ENCODE measurements at regions not wholly inside any gene's neighbourhood (a gene's known extent, or its start where the extent isn't known, plus 50 kb on each side); places are given as distances from the start of the nearest gene placed in this dataset.
"Not testable (repeated sequence)": the region's sequence is repeated elsewhere in the genome, so short reads cannot be mapped to it uniquely, and the experiment has no call there.

GRCh38 chr1:185541871-185542301, 192.3 kb upstream of the HMCN1 start:
- no peak overlapping the region for H3K27ac ChIP-seq
- TF ChIP-seq, protein P1, sequence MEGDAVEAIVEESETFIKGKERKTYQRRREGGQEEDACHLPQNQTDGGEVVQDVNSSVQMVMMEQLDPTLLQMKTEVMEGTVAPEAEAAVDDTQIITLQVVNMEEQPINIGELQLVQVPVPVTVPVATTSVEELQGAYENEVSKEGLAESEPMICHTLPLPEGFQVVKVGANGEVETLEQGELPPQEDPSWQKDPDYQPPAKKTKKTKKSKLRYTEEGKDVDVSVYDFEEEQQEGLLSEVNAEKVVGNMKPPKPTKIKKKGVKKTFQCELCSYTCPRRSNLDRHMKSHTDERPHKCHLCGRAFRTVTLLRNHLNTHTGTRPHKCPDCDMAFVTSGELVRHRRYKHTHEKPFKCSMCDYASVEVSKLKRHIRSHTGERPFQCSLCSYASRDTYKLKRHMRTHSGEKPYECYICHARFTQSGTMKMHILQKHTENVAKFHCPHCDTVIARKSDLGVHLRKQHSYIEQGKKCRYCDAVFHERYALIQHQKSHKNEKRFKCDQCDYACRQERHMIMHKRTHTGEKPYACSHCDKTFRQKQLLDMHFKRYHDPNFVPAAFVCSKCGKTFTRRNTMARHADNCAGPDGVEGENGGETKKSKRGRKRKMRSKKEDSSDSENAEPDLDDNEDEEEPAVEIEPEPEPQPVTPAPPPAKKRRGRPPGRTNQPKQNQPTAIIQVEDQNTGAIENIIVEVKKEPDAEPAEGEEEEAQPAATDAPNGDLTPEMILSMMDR (conservative IDR thresholded peaks at IDR 0.05), result no peak

- H3K27ac ChIP-seq, result no peak overlapping the region
- TF ChIP-seq, protein P1 (conservative IDR thresholded peaks at IDR 0.05), result no peak
These were observed 193.9 kb upstream of the HMCN1 start for GRCh38 chr1:185540295-185540694.

- TF ChIP-seq, protein P1 (conservative IDR thresholded peaks at IDR 0.05), result no peak
- H3K27ac ChIP-seq, result no peak overlapping the region
These were observed 194.8 kb upstream of the HMCN1 start for GRCh38 chr1:185539277-185539943.

- H3K27ac ChIP-seq, result not testable (repeated sequence)
These were observed 195.8 kb upstream of the HMCN1 start for GRCh38 chr1:185538309-185538898.

- no peak overlapping the region for H3K27ac ChIP-seq
- TF ChIP-seq, protein P1 (conservative IDR thresholded peaks at IDR 0.05), result no peak
These were observed 196.6 kb upstream of the HMCN1 start for GRCh38 chr1:185537596-185537995.

DNA sequence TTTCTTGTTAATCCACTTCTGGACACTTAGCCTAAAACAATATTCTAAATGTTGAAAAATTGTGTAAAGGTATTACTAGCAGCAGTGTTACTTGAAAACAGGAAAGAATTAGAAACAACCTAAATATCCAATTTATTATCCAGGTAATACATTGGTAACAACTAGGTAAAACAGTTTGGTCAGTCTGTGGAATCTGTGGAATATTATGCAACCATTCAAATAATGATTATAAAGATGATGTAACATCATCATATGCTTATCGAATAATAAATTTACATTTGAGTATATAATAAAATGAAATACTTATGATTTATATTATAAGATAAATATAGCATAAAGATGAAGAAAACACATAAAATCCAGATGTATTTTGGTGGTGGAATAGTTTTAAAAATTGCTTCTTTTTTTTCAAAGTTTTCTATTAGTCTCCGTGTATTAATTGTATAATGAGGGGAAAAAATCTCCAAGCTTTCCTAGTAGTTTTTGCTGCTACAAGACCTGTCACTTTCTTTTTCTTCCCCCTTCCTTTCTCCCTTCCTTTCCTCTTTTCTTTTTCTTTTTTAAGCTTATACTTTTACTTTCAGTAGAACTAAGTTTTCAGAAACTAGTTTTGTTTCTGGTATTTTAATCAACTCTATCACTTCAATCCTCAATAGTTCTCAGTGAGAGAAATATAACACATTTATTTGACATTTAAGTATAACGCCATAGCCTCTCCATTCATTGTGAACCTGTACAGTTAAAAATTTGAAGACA, 197.8 kb upstream of the HMCN1 start:
- TF ChIP-seq, protein P1 (conservative IDR thresholded peaks at IDR 0.05), result no peak
- H3K27ac ChIP-seq, result no peak overlapping the region

- peak overlapping the region; percentile 64 for H3K27ac ChIP-seq
- TF ChIP-seq, protein P1 (conservative IDR thresholded peaks at IDR 0.05), result no peak
These were observed 198.6 kb upstream of the HMCN1 start for GRCh38 chr1:185535621-185536020.
